SJSA1 (cell line): ENCODE measurements at regions not wholly inside any gene's neighbourhood (a gene's known extent, or its start where the extent isn't known, plus 50 kb on each side); places are given as distances from the start of the nearest gene placed in this dataset.
"Not testable (repeated sequence)": the region's sequence is repeated elsewhere in the genome, so short reads cannot be mapped to it uniquely, and the experiment has no call there.

Experiments
- DNase-seq, 2 experiments: peaks; one replicate each; pipeline ENCODE4 v3.0.0-alpha.2; 2015 to 2020; ENCODE audit warnings: low spot score in 2 of 2, low read depth in 1 of 2
- H3K27ac ChIP-seq: fragments of 250-450 bp; sonication (Bioruptor Pico); 2 replicates; pipeline ENCODE4 v1.5.1; 2020; ENCODE audit warnings: mild to moderate bottlenecking, moderate library complexity
- H3K27me3 ChIP-seq: fragments of 250-450 bp; sonication (Bioruptor Pico); replicated peaks from 2 replicates; pipeline ENCODE4 v1.5.1; 2020; ENCODE audit warnings: mild to moderate bottlenecking, moderate library complexity
- H3K36me3 ChIP-seq: fragments of 250-450 bp; sonication (Bioruptor Pico); 2 replicates; pipeline ENCODE4 v1.5.1; 2020; ENCODE audit warnings: mild to moderate bottlenecking
- H3K4me1 ChIP-seq: fragments of 250-450 bp; sonication (Bioruptor Pico); replicated peaks from 2 replicates; pipeline ENCODE4 v1.6.1; 2021; ENCODE audit warnings: mild to moderate bottlenecking
- H3K4me3 ChIP-seq: fragments of 250-450 bp; sonication (Bioruptor Pico); 2 replicates; pipeline ENCODE4 v1.5.1; 2020; ENCODE audit warnings: mild to moderate bottlenecking
- H3K9me3 ChIP-seq: fragments of 250-450 bp; sonication (Bioruptor Pico); replicated peaks from 2 replicates; pipeline ENCODE4 v1.5.1; 2020; ENCODE audit warnings: mild to moderate bottlenecking

DNA sequence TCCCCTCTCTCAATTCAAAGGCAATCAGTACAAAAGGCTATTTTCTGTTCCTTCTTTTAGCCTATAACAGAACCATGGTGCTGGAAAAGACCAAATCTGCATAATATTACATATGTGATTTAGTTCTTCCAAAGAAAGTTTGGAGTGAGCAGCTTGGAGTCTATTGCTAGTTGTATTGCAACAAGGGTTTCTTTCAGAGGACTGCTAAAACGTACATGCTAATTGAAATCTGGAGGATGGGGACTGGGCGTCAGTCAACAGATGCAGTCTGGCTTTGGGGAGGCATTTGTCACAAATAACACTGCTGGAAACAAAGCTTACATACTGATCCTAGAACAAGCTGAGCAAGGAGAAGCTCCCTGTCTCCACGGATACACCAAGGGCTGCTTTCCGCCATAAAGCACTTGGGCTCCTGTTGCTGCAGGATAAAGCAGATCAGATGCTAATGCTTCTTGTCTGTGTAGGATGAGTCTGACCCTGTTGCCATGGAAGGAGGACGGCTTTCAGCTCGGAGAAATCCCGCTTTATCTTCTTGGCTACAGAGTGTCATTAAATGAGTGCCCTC lies 883.5 kb downstream of the SORCS1 start:
- Histone ChIP-seq H3K27me3 (no peaks in the 10 kb centered on the region), H3K4me3 (no peak overlapping the region), H3K4me1 (no peaks in the 10 kb centered on the region), H3K36me3 (no peaks in the 10 kb centered on the region), H3K9me3 (no peaks in the 10 kb centered on the region), H3K27ac (no peak overlapping the region)
- no peak for DNase-seq

DNA sequence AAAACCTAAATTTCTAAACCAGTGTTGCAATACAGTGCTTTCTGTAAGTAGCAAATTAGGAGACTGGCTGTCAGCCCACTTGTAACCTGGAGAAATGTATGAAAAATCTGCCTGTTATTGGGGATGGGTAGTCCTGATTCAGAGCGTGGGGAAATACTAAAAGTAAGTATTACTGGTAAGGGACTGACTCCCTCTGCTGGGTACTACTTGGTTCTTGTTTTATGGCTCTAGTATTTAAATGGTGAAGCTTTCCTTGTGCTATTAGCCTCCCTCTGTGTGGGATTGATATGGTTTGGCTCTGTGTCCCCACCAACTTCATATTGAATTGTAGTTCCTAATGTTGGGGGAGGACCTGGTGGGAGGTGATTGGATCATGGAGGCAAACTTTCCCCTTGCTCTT lies 886.1 kb downstream of the SORCS1 start:
- H3K4me1 ChIP-seq, result no peaks in the 10 kb centered on the region
- H3K27me3 ChIP-seq, result no peaks in the 10 kb centered on the region
- no peaks in the 10 kb centered on the region for H3K36me3 ChIP-seq
- H3K4me3 ChIP-seq, result no peak overlapping the region
- H3K27ac ChIP-seq, result no peak overlapping the region
- H3K9me3 ChIP-seq, result no peaks in the 10 kb centered on the region
- DNase-seq, result no peak

GRCh38 chr10:106271237-106271636 lies 893.3 kb downstream of the SORCS1 start:
- Histone ChIP-seq H3K4me3 (no peak overlapping the region), H3K4me1 (no peaks in the 10 kb centered on the region), H3K9me3 (0 out of 2 replicates have a peak, but pooled peaks cover 2% of the 10 kb centered on the region), H3K27me3 (no peaks in the 10 kb centered on the region), H3K36me3 (no peaks in the 10 kb centered on the region), H3K27ac (no peak overlapping the region)
- DNase-seq, result no peak

DNA sequence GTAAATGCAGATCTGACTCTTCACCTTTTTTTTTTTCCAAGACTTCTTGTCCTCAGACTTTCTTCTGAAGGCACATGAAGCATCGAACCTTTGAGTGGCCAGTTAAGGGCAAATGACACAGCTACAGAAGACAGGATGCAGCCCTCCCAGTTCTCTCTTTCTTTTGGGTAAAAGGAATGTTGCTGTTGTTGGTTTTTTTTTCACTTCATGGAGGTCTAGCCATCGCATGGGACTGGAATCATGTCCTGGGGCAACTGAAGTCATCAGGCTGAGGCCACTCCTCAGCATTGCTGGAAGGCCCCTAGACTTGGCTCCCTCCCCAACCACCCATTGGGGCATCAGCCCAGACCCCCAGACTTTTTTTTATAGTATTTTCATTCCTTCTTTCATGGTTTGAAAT lies 896.5 kb downstream of the SORCS1 start:
- Histone ChIP-seq H3K27ac (no peak overlapping the region), H3K36me3 (no peaks in the 10 kb centered on the region), H3K27me3 (no peaks in the 10 kb centered on the region), H3K4me1 (no peaks in the 10 kb centered on the region), H3K9me3 (0 out of 2 replicates have a peak, but pooled peaks cover 2% of the 10 kb centered on the region), H3K4me3 (no peak overlapping the region)
- no peak for DNase-seq

DNA sequence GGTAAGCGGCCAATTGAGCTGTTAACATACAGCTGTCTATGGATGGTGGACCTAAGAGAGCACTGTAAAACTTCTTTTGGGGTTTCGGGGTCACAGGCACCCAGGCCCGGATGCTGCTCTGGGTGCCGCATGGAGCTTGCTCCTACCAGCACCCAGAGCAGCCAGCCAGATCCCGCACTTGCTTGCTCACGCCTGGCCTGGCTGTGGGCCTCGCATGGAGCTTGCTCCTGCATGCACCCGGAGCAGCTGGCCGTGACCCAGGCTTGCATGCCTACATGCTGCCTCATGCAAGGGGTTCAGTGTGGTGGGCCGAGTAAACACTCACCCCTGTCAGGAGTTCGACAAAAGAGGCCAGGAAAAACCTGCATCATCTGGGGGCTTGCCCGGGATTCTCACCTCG lies 896.9 kb downstream of the SORCS1 start:
- no peaks in the 10 kb centered on the region for H3K27me3 ChIP-seq
- H3K27ac ChIP-seq, result no peak overlapping the region
- no peaks in the 10 kb centered on the region for H3K36me3 ChIP-seq
- 0 out of 2 replicates have a peak, but pooled peaks cover 2% of the 10 kb centered on the region for H3K9me3 ChIP-seq
- DNase-seq, result no peak
- H3K4me3 ChIP-seq, result no peak overlapping the region
- no peaks in the 10 kb centered on the region for H3K4me1 ChIP-seq

GRCh38 chr10:106257432-106257831 lies 907.1 kb downstream of the SORCS1 start:
- H3K4me1 ChIP-seq, H3K4me3 ChIP-seq, H3K9me3 ChIP-seq, H3K27me3 ChIP-seq, H3K36me3 ChIP-seq, H3K27ac ChIP-seq, DNase-seq: not testable (repeated sequence)

DNA sequence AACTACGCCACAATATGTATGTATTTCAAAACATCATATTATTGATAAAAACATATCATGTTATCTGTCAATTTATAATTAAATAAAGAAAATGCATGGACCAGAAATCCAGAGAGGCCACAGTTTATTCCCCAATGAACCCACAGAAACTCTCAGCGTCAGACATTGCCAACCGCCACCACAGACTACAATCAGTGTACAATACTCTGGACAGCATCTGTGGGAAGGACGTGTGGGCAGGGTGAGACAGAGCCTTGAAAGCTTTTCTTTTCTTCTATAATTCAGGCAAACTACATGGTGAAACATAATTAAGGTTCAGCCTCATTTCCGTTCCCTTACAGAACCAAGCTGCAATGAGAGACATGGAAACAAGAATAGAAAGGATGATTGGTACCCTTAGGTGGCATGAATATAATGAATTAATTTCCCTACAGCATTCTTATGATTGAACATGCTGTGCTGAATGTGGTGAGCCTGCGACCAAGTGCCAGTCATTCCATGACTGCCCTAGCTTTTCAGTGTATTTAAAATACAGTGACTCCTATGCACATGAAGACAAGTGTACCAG lies 909.3 kb downstream of the SORCS1 start:
- H3K9me3 ChIP-seq, result no peaks in the 10 kb centered on the region
- H3K36me3 ChIP-seq, result no peaks in the 10 kb centered on the region
- no peak overlapping the region for H3K4me3 ChIP-seq
- no peak overlapping the region for H3K27ac ChIP-seq
- no peaks in the 10 kb centered on the region for H3K4me1 ChIP-seq
- no peaks in the 10 kb centered on the region for H3K27me3 ChIP-seq
- no peak for DNase-seq

DNA sequence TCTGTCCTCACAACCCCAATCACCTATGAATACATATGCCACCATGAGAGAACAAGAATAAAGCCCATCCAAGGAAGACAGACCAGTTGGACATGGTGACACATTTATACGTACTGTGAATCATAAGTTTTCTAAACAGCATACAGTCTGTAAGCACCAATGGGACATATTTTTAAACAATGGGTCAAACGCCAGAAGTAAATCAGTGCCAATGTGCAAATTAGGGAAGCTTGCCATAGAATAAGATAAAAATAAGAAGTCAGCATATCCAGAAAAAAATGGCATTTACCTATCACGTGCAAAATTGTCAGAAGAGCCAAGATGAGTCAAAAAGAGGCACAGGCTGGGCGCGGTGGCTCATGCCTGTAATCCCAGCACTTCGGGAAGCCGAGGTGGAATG lies 910.4 kb downstream of the SORCS1 start:
- no peak overlapping the region for H3K4me3 ChIP-seq
- no peaks in the 10 kb centered on the region for H3K4me1 ChIP-seq
- no peak for DNase-seq
- H3K36me3 ChIP-seq, result no peaks in the 10 kb centered on the region
- H3K27ac ChIP-seq, result no peak overlapping the region
- H3K9me3 ChIP-seq, result no peaks in the 10 kb centered on the region
- no peaks in the 10 kb centered on the region for H3K27me3 ChIP-seq

- Histone ChIP-seq H3K4me1 (no peaks in the 10 kb centered on the region), H3K4me3 (no peak overlapping the region), H3K27me3 (no peaks in the 10 kb centered on the region), H3K36me3 (no peaks in the 10 kb centered on the region), H3K9me3 (no peaks in the 10 kb centered on the region), H3K27ac (no peak overlapping the region)
- DNase-seq, result no peak
Observed at GRCh38 chr10:106252541-106252940, 912.0 kb downstream of the SORCS1 start.

GRCh38 chr10:106251573-106251972 lies 912.9 kb downstream of the SORCS1 start:
- DNase-seq, result no peak
- no peaks in the 10 kb centered on the region for H3K27me3 ChIP-seq
- H3K4me1 ChIP-seq, result no peaks in the 10 kb centered on the region
- H3K9me3 ChIP-seq, result no peaks in the 10 kb centered on the region
- no peak overlapping the region for H3K27ac ChIP-seq
- H3K4me3 ChIP-seq, result no peak overlapping the region
- no peaks in the 10 kb centered on the region for H3K36me3 ChIP-seq

DNA sequence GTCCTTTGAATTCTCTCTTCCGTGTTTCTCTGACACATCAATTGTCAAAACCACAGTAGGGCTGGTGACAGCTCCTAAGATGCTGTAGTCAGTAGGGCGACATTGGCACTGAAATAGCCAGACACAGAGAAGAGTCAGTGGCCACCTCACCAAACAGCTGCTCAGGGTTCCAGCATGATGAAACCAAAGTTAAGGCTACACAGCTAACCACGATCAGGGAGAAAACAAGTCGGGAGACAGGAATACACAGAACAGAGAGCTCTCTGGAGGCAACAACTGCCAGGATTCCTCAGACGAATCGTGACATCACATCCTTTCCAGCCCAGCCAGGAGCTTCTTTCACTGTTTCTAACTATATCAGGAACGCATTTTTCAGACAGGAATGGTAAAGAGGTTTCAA lies 922.2 kb downstream of the SORCS1 start:
- Histone ChIP-seq H3K4me1 (no peaks in the 10 kb centered on the region), H3K4me3 (no peak overlapping the region), H3K9me3 (no peaks in the 10 kb centered on the region), H3K36me3 (no peaks in the 10 kb centered on the region), H3K27ac (no peak overlapping the region), H3K27me3 (no peaks in the 10 kb centered on the region)
- no peak for DNase-seq

DNA sequence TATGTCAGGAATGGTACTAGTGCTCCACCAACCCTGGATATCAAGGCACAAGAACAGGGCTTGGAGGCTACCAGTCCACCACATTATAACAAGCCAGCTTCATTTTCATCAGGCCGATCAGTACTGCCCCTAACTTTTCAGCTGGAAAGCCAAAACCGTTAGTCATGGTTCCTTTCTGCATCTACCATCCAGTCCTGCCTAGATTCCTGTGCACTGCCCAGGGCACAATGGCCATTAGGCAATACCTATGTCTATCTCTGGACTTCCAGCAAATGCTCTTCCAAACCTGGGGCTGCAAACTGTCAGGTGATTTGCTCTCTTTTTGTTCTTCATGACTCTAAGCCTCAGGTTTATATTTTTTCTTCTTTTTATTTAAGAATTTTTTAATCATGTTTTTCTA lies 937.7 kb downstream of the SORCS1 start:
- no peak overlapping the region for H3K27ac ChIP-seq
- H3K36me3 ChIP-seq, result no peaks in the 10 kb centered on the region
- no peaks in the 10 kb centered on the region for H3K27me3 ChIP-seq
- H3K4me3 ChIP-seq, result no peak overlapping the region
- H3K4me1 ChIP-seq, result no peaks in the 10 kb centered on the region
- H3K9me3 ChIP-seq, result no peaks in the 10 kb centered on the region
- no peak for DNase-seq

DNA sequence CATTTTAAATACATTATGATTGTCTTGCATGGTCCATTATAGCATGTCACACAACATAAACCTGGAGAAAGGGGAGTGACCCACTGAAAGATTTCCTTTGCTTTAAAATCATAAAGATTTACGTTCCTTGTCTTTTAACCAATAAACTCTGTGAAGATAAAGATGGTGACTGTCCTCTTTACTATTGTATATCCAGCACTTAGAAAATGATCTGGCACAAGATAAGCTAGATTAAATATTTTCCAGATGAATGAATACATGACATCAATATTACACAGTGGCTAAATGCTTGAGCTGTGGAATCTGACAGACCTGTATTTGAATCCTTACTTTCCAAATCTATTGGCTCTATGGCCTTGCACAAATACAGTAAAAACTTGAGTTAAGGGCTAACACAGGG lies 938.4 kb downstream of the SORCS1 start:
- no peak overlapping the region for H3K27ac ChIP-seq
- DNase-seq, result no peak
- no peaks in the 10 kb centered on the region for H3K36me3 ChIP-seq

GRCh38 chr10:106224676-106225075 lies 939.8 kb downstream of the SORCS1 start:
- Histone ChIP-seq H3K27ac (no peak overlapping the region), H3K4me1 (no peaks in the 10 kb centered on the region), H3K36me3 (no peaks in the 10 kb centered on the region), H3K27me3 (no peaks in the 10 kb centered on the region), H3K9me3 (no peaks in the 10 kb centered on the region), H3K4me3 (no peak overlapping the region)
- DNase-seq, result no peak

More for the DNA sequence above, 938.4 kb downstream of the SORCS1 start:
- Histone ChIP-seq H3K4me3 (no peak overlapping the region), H3K4me1 (no peaks in the 10 kb centered on the region), H3K9me3 (no peaks in the 10 kb centered on the region), H3K27me3 (no peaks in the 10 kb centered on the region)

GRCh38 chr10:106217627-106218026 lies 946.9 kb downstream of the SORCS1 start:
- no peak for DNase-seq
- H3K4me3 ChIP-seq, result no peak overlapping the region
- no peaks in the 10 kb centered on the region; the same call in 1 of the 2 replicates for H3K9me3 ChIP-seq
- H3K27me3 ChIP-seq, result no peaks in the 10 kb centered on the region
- H3K4me1 ChIP-seq, result no peaks in the 10 kb centered on the region
- H3K36me3 ChIP-seq, result no peaks in the 10 kb centered on the region
- H3K27ac ChIP-seq, result no peak overlapping the region
